IPS DF 19.7 (cell line): ENCODE measurements at regions not wholly inside any gene's neighbourhood (a gene's known extent, or its start where the extent isn't known, plus 50 kb on each side); places are given as distances from the start of the nearest gene placed in this dataset.

Experiments used
- DNase-seq: peaks from one replicate; pipeline ENCODE4 v3.0.0-alpha.2; 2013; ENCODE audit warnings: low read depth, low spot score

DNA sequence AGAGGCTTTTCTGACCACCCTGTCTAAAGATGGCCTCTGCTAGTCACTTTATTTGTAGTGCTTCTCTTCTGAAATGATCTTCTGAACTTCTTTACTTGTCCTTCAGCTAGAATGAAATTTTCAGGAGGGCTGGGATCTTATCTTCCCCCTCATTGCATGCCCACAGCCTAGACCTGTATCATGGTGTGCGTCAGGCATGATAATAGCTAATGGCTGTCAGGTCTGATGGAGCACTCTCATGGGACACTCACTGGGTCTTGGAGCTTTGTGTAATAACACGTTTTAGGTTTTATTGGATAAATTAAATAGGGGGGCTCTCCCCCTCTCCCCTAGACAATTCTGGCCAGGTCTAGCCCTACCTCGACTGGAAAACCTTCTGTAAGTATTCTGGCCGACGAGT is 97.1 kb upstream of the NRXN3 start:
- DNase-seq = no peak

DNA sequence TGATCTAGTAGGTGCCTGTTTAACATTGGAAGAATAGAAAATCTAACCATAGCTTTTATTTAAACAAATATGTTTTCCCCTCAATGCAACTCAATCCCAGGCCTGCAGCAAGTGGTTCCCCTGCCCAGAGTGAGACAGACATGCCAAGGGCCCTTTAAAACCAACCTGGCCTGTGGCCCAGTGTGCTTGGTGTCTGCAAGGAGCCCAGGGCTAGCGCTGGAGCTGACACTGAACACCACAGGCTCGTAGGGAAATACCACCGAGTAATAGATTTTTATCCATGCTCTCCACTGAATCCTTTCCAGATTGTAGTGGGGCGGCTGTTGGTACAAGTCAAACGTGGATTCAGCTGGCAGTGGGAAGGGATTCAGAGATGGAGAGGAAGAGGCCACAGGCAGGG is 95.6 kb upstream of the NRXN3 start:
- no peak for DNase-seq

DNA sequence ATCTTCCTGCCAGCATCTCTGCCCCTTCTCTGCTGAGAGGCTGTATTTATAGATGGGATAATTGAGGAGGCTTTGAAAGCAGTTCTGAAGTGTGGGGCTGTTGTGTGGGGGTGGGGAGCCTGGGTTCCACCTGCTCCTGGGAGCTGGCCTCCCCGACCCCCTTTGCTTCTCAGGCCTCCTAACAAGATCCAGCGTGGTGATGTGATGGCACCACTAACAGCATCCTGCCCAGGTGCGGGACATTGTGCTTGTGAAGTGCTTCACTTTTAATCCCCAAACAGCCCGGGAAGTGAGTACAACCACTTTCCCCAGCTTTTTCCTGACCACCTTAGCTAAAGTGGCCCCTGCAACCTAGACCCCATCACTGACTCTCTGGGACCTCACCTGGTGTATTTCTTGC is 95.1 kb upstream of the NRXN3 start:
- no peak for DNase-seq

DNA sequence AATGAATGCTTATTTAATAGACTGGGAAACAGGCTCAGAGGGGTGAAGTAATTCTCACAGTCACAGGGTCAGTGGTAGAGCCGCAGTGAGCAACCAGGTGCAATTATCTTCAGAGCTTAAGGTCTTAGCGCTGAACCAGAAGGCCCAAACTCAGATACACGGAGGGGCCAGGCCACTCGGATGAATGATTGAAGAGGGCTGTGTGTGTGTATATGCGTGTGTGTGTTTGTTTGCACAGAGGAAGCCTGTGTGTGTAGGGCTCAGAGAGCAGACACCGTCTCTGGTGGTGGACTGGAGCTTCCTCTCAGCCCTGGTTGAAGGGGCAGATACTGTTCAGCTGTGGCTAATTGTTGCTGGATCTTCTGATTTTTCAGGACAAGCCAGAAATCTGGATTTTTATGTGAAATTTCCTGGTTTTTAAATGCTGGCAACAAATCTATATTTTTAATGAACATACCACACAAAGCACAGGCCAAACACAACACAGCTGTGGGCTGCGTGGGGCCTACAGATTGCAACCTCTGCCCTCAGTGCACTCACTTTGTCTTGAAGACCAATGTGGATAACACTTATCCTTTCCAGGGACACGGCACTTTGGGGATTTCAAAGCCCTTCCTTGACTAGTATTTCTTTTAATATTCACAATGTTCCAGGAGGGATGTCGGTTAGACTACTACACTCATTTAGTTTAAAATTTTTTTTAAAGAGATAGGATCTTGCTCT is 94.5 kb upstream of the NRXN3 start:
- no peak for DNase-seq

DNA sequence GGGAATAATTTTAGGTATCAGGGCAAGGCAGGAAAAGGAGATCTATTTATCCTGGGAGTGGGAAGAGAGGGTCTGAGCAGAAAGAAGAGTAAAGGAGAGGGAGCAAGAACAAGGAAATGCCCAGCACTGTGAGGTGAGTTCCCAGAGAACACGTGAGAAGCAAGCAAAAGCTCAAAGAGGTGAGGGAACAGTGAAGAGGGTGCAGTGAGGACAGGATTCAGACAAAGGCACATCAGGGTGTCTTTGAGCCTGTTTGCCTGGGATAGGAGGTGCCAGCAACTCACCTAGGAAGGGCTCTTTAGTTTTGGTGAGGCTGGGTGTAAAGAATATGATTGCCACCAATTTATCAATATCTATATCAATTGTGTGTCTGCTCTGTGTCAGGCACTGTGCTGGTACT is 88.9 kb upstream of the NRXN3 start:
- DNase-seq = no peak

DNA sequence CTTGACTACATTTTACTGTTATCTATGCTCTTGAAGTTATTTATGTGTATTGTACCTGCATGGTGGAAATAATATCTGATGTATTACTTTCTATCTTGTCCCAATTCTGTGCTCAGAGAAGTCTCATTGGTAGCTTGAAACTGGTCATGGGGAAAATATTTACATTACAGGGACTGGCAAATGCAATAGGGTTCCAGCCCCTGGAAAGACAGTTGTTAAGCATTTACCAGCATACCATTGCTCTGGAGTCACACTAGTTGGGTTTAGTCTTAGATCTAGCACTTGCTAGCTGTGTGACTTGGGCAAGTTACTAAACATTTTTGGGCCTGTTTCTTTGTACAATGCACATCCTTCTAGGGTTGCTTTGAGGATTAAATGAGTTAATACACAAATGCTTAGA is 86.3 kb upstream of the NRXN3 start:
- DNase-seq = no peak

DNA sequence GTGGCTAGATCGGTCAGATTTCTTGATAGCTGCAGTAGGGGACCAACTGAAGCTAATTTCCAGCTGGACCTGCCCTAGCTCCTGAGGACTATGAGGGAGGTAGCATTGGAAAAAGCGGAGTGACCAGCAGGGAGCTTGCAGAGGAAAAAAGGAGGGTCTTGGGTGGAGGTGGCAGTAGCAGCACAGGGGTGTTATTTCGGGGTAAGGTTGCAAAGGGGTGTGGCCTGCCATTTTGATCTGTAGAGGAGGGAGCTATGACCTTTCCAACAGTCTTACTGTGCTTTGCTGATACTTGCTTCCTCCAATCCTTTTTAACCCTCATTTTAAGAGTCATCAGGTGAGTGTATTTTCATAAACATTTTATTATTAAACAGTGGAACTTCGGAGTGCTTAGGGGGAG is 83.8 kb upstream of the NRXN3 start:
- DNase-seq = no peak

DNA sequence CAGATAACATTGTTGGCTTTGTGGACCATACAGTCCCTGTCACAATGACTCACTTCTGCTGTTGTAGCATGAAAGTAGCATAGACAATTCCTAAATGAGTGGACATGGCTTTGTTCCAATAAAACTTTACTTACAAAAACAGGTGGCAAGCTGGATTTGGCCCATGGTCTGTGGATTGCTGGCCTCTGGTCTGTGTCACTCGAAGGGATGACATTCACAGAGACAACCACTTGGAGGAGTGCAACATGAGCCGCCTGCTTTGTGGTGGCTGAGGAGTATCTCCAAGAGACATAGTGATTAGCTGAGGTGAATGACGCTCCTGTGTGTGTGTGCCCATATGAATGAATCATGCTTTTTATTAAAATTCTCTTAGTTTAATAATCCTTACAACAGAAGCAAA is 81.3 kb upstream of the NRXN3 start:
- DNase-seq = no peak

DNA sequence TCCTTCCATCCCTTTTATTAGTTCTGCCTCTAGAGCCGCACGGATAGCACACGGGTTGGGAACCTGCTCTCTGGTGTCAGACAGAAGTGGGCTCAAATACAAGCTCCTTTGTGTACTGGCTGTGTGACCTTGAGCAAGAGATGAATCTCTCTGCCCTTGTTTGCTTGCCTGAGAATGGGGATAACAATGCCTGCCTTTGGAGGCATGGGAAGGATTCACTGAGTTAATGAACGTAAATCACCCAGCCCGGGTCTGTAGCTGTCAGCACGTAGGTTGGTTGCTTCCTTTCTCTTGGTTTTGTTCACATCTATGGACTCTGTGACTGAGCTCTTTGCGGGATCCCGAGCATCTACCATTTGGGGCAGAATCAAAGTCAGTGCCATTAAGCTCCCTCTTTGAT is 79.3 kb upstream of the NRXN3 start:
- DNase-seq = no peak

DNA sequence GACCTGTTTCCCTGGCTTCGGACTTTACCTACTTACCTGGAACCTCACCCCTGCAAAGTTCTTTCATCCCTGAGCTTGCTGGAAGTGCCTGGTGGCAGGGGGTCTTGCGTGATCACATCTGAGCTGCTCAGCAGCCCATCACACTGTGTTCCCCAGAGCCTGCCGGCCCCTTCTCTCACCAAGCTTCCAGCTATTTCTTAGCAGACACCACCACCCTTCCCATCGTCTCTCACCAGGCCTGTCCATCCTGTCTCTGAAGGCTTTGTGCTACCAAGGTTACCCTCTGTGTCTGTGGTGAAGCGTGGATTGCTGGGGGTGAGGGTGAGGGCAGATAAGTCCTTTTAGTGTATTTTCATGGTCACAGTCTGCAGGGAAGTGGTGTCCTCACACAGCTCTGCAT is 78.8 kb upstream of the NRXN3 start:
- no peak for DNase-seq

DNA sequence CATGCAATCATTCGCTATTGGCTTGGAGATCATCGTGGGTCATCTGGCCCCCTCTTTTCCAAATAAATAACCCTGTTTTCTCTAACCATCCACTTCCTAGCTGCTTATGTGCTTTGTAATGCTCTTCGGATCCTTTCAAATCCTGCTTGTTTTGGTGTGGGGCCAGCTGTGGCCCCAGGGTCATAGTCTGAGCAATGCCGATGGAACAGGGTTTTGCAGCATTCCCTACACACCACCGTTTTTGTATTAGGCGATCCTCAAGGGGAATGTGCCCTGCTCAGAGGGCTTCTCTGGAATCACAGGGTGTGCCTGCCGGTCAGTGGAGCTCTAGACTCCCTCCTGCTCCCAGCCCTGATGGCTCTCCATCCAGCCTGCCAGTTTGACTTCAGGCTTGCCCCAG is 78.1 kb upstream of the NRXN3 start:
- no peak for DNase-seq

DNA sequence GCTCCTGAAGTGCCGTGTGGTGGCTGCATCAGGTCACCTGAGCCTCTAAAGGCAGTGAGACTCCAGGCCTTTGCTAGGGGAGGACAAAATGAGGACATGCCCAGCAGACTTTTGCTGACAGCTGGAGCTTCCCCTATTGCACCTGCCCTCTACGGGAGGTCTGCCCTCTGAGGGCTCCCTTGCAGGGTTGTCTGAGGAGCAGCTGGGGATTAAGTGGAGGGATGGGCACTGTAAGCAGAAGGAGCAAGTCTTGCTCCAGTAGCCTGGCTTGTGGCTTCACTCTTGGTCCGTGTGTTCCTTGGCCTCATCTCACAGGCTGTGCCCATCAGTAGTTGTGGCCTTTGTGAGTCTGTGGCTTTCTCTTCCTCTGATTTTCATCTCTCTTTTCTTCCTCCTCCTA is 66.9 kb upstream of the NRXN3 start:
- DNase-seq = no peak

DNA sequence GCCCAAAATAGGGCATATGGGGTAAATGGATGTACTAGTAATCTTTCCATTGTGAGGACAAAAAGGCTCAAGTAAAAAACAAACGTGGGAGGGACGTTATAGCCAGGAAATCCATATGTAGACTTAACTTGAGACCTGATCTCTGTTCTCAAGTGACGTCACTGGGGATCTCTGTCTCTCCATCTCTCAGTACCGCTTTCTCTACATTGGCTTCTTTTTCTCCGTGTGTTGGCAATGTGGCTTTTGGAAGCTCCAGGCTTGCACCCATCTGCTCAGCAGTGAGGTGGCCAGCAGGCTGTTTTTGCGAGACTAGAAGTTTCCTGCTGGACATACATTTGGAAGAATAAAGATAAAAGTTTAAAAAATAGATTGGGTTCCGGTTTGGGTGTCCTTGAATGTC is 66.0 kb upstream of the NRXN3 start:
- DNase-seq = no peak

DNA sequence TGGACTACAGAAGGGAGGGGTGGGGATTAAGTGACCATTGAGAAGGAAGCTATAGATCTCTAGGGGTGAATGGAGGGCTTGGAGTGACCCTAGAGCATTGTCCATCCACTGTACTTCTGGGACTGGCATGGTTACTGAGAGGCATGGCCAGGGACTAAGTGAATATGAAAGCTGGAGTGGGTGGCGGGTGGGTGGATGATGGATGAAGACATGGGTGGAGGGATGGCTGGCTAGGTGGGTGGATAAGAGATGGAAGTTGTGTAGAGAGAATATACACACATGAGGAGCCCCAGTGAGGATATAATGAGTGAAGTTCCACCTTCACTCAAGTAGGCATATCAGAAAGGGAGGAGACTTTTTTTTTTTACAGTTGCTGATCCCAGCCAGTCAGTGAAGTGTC is 65.5 kb upstream of the NRXN3 start:
- DNase-seq = no peak

DNA sequence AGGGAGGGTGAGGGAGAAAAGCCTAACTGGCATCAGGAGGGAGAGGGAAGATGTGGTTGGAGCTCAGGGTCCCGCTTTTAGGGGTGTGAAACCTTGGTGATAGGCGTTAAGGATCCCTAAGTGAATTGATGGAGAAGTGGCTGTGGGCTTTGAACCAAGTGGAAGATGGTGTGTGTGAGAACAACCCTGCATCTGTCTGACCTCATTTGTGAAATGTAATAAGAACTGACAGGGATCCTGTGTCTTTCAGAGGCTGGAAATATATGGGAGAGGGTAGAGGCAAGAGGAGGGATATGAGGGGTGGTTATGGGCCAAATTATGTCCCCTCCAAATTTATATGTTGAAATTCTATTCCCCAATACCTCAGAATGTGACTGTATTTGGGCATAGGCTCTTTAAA is 63.8 kb upstream of the NRXN3 start:
- DNase-seq = no peak

DNA sequence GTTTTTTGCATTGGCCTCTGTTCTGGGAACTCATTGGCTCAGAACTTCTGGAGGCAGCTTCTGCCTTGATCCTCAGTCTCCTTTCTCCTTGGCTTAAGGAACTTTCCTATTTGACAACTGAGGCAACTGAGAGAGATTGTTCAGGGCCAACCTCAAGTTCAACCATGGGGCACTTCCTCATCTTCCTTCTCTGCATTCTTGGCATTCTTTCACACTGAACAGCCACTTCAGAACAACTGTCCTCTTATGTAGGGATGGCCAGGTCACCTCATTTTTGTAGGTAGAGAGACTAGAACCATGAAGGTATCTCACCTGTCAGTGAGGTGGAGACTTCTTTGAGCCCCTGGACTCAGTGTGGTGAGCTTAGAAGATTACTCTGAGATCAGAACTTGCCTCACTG is 63.0 kb upstream of the NRXN3 start:
- DNase-seq = no peak

DNA sequence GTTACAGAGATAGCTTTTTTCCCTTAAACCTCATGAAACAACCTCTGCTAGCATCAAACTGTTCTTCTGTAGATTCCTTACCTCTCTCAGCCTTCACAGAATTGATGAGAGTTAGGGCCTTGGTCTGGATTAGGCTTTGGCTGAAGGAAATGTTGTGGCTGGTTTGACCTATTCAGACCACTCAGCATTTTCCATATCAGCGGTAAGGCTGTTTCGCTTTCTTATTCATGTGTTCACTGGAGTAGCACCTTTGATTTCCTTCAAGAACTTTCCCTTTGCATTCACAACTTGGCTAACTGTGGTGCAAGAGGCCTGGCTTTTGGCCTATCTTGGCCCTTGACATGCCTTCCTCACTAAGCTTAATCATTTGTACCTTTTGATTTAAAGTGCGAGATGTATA is 50.7 kb upstream of the NRXN3 start:
- DNase-seq = no peak
